ENCODE measurements at regions not wholly inside any gene's neighbourhood (a gene's known extent, or its start where the extent isn't known, plus 50 kb on each side); places are given as distances from the start of the nearest gene placed in this dataset.
"Not testable (repeated sequence)": the region's sequence is repeated elsewhere in the genome, so short reads cannot be mapped to it uniquely, and the experiment has no call there.

DNA sequence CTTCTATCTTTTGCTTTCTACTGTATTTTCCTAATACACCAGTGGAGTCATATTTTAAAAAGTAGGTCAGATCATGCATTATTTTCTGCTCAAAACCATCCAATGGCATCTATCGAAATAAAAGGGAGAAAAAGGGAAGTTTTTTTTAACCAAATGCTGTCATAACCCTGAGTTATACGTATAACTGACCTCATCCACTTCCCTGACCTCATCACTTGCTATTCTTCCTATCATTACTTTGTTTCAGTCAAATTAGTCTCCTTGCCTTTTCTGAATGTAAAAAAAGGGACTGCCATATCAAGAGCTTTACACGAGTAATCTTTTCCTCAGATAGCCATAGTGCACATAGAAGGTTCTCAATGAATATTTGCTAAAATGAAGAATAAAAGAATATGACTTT is 1383.6 kb downstream of the ZPLD1 start:
- no peak for DNase-seq

DNA sequence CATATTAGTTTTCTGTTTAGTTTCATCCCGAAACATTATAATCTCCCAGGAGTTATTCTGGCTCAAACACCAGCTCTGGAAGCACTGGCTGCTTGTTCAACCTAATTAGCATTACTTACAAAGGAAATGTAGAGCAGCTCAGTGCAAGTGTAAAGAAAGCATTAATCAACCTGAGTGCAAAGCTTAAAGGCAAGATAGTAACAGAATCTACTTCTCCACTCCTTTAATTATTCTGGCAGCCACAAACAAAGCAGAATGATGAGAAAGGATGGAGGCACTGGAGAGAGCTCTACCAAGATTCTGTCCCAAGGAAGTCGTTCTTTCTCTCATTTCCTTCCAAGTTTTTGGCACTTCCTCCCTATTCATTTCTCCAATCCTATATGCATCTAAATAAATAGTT is 1384.0 kb downstream of the ZPLD1 start:
- DNase-seq, result no peak

DNA sequence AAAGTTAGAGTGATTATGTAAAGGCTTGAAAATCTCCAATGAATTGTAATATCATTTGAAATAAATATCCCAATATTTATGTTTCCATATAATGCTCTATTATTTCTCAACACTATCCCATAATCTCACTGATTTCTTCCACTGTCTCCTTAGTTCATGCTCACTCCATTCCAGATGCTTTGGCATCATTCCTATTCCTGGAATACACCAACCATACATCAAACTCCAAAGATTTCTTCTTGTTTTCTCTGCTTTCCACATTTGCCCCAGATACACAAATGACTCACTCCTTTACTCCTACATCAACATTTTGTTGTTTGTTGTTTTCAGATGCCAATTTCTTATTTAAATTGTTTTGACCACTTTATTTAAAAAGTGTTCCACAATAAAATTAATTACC is 1390.8 kb downstream of the ZPLD1 start:
- DNase-seq, result no peak

DNA sequence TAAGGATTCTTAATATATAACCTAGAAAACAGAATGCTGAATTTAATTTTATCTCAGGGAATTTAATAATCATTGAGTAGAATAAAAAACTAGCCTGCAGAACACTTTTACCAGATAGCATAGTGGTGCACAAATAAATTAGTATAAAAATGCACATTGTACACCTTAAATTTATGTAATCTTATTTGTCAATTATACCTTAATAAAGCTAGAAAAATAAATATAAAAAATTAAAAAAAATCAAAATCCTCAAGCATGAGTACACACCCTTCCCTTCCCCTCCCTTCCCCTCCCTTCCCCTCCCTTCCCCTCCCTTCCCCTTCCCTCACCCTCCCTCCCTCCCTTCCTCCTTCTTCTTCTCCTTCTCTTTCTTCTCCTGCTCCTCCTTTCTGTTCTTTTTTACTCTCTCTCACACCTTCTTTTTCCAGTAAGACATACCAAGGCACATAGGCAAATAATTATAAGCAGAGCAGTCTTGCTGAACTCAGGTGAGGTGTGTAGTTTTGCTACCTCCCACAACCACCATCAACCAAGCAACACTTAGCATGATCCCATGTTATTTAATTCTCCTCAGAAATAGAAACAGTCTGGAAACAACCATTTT is 1395.0 kb downstream of the ZPLD1 start:
- no peak for DNase-seq

DNA sequence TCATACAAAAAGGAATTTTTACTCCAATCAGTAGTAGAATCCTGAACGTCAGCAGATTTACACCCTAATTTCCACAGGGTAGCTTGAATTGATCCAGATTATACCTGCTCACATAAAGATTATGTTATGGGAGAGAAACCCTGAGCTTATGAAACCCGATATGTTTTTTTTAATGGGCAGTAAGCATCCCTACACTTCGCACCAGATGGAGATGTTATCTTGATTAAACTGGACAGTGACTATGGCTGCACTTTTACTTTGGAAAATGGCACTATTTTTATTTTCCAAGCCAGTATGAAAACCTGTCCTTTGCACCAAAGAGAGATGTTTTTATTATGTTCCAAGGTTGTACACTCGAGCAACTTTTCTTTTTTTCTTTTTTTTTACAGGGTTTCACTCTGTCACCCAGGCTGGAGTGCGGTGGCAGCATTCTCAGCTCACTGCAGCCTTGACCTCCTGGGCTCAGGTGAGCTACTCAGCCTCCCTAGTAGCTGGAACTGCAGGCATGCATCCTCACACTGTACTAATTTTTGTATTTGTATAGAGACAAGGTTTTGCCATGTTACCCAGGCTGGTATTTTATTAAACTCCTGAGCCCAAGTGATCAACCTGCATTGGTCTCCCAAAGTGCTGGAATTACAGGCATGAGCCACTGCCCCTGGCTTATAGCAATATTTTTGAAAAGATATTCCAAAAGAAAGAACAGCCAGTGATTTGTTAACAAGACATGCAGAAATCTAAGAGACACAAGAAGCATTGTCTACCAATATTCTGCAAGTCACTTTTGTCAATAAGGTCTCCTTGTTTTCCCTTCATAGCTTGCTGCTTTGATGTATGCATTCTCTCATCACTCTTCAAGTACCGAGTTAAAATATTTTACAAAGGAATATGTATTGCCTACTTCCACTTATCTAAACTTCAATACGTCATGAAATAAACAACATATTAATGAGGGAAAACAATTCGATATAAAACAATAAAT is 1412.6 kb downstream of the ZPLD1 start:
- DNase-seq, result no peak

DNA sequence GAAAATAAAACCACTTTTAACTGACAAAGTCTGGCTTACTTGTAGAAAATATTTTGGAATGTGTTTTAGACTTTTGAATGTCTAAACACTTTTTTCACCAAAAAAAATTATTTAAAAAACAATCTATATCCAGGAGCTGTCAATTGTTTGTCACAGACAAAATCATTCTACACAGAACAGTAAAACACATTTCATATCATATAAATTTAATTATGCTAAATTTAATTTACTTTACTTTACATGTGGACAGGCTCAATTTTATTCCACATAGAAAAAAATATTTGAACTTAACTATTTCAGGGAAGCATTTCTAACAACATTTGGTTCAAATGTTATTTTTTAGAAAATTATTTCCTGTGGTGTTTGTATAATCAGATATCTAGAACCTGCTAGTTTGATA is 1417.0 kb downstream of the ZPLD1 start:
- DNase-seq, result no peak

DNA sequence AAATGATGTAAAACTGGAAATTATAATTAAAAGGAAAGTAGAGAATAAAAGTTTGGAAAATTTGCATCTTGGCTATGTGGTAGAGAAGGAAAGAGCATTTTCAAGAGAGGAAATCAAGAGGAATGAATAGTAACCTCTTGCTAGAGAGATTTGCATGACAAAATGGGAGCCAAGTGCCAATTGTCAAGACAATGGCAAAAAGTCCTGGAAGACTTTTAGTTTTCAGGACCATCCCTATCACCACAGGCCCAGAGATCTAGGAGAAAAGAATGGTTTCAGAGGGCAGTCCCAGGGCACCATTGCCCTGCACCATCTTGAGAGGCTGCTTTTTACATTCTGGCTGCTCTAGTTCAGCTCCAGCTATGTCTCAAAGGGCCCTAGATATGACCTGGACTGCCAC is 1427.6 kb downstream of the ZPLD1 start:
- no peak for DNase-seq

DNA sequence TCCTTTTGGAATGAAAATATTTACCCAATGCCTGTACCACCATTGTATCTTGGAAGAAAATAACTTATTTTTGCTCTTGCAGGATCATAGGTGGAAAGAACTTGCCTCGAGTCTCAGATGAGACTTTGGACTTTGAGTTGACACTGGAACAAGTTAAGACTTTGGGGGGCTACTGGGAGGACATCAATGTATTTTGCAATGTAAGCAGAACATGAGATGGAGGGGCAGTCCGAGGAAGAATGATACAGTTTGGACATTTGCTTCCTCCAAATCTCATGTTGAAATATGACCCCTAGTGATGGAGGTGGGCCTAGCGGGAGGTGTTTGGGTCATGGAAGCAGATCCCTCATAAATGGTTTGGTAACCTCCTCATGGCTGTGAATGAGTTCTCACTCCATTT is 1428.6 kb downstream of the ZPLD1 start:
- no peak for DNase-seq

DNA sequence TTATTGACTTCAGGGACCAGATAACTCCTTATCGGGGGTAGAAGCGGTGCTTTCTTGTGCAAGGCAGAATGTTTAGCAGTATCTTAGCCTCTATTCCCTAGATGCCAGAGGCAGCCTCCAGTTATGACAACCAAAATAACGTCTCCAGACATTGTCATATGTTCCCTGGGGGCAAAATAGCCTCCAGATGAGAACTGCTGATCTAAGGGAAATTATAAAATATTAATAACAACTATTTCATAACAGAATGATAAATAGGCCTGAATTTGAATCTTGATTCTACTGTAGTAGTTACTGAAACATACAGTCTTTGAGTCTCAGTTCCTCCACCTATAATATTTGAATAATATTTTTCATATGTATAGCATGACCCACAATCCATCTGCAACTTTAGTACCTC is 1431.3 kb downstream of the ZPLD1 start:
- DNase-seq, result no peak

DNA sequence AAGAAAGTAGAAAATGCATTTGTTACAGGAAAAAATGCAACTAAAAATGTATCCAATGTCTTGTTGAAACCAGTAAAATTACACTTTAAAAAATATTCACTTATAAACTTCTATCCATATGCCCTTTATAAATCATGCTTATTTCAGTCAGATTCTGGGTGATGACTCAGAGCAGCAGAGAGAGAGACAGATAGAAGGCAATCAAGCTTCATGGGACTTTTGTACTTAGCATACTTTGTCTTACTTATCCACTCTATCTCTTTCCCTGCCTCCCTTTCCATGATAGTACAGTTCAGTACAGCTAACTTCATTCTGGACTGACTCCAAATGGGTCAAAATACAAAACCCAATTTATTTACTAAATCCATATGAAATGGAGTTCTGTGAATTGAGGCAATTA is 1438.2 kb downstream of the ZPLD1 start:
- no peak for DNase-seq

DNA sequence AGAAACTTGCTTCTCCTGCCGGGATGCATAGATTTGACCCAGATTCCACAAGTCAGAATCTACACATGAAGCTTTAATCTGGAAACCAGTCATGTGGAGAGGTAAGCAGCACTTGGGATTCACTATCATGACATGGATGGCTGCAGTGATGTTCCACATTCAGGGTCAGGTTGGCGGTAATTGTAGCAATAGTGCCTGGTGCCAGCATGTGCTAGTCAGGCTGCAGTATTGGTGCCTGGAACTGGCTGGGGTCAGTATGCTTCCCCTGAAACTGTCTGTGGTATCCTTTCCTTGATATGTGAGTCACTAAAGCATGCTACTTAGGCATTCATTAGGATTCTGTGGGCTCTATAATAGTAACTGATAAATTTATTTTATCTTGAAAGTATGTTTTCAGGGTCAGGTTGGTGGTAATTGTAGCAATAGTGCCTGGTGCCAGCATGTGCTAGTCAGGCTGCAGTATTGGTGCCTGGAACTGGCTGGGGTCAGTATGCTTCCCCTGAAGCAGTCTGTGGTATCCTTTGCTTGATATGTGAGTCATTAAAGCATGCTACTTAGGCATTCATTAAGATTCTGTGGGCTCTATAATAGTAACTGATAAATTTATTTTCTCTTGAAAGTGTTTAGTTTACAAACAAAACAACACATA is 1439.2 kb downstream of the ZPLD1 start:
- no peak for DNase-seq

DNA sequence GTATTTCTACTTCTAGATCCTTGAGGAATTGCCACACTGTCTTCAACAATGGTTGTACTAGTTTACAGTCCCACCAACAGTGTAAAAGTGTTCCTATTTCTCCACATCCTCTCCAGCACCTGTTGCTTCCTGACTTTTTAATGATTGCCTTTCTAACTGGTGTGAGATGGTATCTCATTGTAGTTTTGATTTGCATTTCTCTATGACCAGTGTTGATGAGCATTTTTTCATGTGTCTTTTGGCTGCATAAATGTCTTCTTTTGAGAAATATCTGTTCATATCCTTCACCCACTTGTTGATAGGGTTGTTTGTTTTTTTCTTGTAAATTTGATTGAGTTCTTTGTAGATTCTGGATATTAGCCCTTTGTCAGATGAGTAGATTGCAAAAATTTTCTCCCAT is 1447.0 kb downstream of the ZPLD1 start:
- DNase-seq, result not testable (repeated sequence)

DNA sequence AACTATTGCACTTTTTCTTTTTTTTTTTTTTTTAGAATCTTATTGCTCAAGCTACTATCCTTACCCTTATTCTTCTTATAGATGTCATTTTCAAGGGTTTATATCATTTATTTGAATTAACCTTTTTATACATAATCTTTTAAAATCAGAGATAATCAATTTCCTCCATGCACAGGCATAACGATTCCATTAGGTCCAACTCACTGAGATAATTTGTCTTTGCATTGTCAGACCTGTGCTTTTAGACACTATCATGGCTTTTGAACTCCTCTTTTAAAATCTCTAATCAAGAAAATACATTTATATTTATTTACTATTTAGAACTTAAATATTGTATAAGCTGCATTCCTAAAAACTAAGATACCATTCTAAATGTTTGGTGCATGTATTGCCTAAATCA is 1454.9 kb downstream of the ZPLD1 start:
- DNase-seq, result no peak

DNA sequence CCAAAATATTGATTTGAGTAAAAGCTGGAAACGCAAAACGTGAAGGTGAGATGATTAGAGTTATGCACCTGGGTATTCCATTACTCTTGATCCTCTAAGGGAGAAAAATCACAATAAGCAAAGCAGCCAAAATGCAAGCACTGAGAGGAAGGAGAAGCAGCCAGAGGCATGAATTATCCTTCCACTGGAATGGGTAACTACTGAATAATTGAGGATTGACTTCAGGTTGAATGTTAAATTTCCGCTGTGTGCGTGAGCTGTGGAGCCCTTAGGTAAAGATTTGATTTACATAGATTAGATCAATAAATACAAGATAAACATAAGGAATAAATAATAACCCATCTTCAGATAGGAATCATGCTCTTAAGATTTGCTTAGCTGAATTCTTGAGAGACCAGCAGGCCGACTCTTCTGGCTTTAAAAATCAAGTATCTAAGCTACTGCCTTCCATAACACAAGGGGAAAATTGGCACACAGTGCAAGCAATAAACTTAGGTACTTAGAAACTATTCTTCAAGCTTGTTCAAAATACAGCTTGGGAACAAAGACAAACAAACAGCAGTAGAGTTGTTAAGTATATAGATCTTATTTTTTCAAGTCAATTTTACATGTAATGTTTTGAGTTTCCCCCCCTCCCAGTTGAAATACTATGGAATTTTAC is 1459.5 kb downstream of the ZPLD1 start:
- DNase-seq, result no peak

DNA sequence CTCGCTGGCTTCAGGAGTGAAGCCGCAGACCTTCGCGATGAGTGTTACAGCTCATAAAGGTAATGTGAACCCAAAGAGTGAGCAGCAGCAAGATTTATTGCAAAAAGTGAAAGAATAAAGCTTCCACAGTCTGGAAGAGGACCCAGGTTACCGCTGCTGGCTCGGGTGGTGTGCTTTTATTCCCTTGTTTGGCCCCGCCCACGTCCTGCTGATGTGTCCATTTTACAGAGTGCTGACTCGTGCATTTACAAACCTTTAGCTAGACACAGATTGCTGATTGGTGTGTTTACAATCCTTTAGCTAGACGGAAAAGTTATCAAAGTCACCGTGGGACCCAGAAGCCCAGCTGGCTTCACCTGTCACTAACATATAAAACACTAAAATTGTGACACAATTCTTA is 1464.5 kb downstream of the ZPLD1 start:
- no peak for DNase-seq

DNA sequence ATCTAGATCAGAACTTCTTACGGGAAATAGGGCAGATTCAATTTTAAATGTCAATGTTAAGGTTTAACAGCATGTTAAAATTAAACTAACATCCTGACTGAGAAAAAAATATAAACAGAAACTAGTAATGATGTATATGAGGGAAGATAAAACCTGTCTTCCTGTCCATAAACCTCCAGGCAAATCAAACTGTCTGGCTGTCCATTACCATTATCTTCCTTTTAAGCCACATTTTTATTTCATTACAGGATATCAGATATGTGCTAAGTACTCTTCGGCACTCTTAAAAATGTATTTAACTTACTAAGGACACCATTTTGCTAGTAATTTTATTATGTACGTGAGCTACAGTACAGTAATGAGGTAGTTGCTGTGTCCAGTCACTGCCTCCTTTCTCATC is 1461.7 kb upstream of the ALCAM start:
- no peak for DNase-seq

DNA sequence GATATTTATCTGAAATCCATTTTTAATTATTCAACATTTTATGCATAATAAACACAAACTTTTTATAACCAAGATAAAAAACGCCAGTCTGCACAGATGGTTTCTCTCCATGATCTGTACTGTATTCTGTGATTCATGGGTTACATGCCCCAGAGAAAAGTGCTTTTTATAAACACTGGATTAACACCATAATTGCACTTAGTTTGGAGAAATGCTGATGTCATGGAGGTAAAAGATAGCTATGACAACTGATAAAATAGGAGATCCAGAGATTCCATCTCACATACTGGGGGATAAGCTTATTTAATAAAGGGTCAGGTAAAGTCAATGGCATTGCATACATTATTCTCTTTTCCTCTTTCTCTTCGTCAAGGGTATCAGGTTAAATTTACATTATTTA is 1460.4 kb upstream of the ALCAM start:
- no peak for DNase-seq

DNA sequence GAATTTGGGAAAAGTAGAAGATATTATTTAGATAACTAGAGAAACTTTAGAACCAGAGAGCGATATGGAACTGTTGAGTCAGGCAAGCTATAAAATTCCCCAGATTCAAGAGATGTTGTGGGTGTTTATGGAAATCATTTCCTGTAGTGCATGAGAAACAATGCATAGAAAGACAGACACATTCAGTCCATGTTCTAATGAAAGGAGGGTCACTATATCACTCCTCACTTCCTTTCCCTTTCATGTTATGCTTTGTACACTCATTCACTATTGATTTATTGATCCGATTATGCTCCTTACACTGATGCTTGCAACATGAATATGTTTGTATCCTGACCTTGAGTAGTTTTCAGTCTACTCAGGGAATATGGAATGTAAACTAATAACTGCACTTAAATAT is 1459.9 kb upstream of the ALCAM start:
- no peak for DNase-seq

DNA sequence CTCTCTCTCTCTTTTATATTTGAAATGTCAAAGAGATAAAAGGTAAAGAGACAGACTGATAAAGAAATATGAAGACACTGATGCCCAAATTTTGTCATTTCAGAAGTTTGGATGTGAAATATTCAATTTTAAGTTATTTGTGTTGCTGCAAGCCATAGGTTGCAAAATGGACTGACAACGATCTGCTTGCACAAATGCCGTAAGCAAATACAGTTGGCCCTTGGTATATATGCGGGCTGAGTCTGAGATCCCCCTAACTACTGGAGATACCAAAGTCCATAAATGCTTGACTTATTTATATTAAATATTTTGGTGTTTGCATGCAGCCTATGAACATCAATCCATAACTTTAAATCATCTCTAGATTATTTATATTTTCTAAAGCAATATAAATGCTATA is 1459.1 kb upstream of the ALCAM start:
- no peak for DNase-seq

DNA sequence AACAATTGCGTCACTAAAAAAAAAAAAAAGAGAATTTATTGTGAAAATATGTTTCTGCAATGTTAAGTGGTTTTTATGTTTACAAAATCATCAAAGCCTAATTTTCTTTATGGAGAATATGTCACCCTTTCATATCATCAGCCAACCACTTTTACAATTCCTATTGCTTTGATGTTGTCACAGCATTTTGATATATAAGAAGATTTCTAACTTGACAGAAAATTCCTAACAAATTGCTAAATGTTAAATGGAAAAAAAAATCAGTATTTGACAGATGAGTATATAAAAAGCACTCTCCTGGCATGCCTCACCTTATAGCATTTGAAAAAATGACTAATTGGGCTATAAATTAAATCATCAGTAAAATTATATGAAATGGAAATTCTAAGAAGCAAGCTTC is 1457.3 kb upstream of the ALCAM start:
- DNase-seq, result no peak

DNA sequence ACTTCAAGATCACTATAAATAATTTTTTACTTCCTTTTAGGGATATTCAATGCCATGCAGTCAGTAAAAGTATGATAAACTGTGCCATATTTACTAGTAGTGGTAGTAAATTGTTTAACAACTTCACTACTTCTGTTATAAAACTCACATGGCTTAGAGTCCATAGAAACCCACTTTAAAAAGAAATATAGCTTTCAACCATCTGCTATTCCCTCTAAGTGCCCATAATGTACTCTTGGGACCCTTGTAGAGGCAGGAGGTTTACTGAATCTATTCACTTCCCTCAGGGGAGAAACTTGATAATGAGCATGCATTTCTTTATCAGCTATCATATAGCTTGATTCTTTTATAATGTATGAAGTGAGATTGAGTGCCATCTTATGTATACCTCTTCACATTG is 1448.4 kb upstream of the ALCAM start:
- DNase-seq, result no peak

DNA sequence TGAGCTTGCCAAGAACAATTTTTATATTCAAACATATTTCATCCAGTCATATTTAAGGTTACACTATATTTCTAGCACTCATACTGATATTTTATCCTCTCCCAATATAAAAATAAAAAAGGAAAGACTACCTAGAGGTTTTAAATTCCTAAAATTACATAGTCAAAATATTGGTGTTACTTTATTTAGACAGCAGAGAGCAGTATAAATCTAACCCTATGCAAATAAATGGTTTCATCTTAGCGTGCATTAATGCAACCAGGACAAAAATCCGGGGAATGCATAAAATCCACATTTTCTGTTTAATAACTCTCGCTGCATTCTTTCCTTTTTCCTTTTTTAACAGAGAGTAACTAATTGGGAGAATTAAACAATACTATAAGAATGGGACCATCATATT is 1447.4 kb upstream of the ALCAM start:
- DNase-seq, result no peak

DNA sequence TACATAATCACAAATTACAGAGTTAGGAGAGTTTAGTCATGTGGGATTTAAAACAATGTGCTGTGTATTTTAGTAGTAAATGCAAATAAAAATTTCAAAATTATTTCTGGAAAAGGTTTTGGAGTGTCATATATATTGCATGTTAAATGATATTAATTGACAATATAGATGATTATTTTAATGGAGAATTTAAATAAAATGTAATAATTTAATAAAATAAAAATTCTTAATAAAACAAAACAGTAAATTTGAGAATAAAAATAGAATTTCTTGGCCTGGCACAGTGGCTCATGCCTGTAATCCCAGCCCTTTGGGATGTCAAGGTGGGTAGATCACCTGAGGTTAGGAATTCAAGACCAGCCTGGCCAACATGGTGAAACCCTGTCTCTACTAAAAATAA is 1442.8 kb upstream of the ALCAM start:
- DNase-seq, result no peak

DNA sequence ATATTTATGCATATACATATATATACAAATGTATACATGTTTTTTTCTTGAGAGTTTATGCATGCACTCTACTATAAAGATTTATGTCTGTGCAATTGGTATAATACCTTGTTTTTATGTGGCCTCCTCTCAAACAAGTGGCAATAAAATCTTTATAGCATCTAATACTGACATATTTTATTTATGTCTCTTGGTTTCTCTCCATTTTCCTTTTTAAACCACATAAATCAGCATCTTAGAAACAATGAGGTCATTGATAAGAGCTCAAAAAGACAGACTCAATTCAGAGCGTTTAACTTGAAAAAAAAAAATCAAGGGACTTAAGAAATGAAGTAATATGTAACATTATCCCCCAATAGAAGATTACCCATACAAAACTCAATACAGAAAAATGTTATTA is 1442.2 kb upstream of the ALCAM start:
- no peak for DNase-seq

Data from OCI-M1 (cell line).